Astrocyte of the spinal cord (primary cell): ENCODE measurements at regions not wholly inside any gene's neighbourhood (a gene's known extent, or its start where the extent isn't known, plus 50 kb on each side); places are given as distances from the start of the nearest gene placed in this dataset.

Experiments
- DNase-seq: peaks from one replicate; pipeline ENCODE4 v3.0.0; 2011; ENCODE audit warnings: low read depth, low spot score
- H3K4me3 ChIP-seq: 2 replicates; pipeline ENCODE4 v1.5.1; 2011; ENCODE audit warnings: low read depth, mild to moderate bottlenecking, low read length, moderate library complexity
- CTCF ChIP-seq: IDR thresholded peaks from 2 replicates; pipeline ENCODE4 v1.5.1; 2012; ENCODE audit warnings: low read depth, mild to moderate bottlenecking, low read length, inconsistent platforms
- in situ Hi-C: cut with HindIII; loops from 2 replicates; pipeline ENCODE4 v1.10.0; 2017; ENCODE audit warnings: low sequenced_read_pairs

- no peak for TF ChIP-seq CTCF
- in situ Hi-C loops, result no loop called here
- H3K4me3 ChIP-seq, result no peak overlapping the region
- DNase-seq, result no peak
Measured at GRCh38 chr2:150917961-150918713, 343.5 kb downstream of the RBM43 start.

- H3K4me3 ChIP-seq, result no peak overlapping the region
- no peak for TF ChIP-seq CTCF
- DNase-seq, result peak; percentile 38
- in situ Hi-C loops, result no loop called here
Measured at GRCh38 chr2:150916467-150917396, 344.9 kb downstream of the RBM43 start.

GRCh38 chr2:150911766-150912280, 349.8 kb downstream of the RBM43 start:
- no peak for TF ChIP-seq CTCF
- DNase-seq, result peak; percentile 74
- in situ Hi-C loops, result no loop called here
- H3K4me3 ChIP-seq, result no peak overlapping the region

GRCh38 chr2:150909613-150910012, 352.1 kb downstream of the RBM43 start:
- H3K4me3 ChIP-seq, result no peak overlapping the region
- TF ChIP-seq CTCF, result peak; percentile 13
- no peak for DNase-seq
- in situ Hi-C loops, result no loop called here

GRCh38 chr2:150909090-150909489, 352.6 kb downstream of the RBM43 start:
- no peak overlapping the region for H3K4me3 ChIP-seq
- TF ChIP-seq CTCF, result no peak
- no peak for DNase-seq
- in situ Hi-C loops, result no loop called here

- in situ Hi-C loops, result no loop called here
- H3K4me3 ChIP-seq, result no peak overlapping the region
Measured at GRCh38 chr2:150907466-150907865, 354.2 kb downstream of the RBM43 start.

More at GRCh38 chr2:150907466-150907865, 354.2 kb downstream of the RBM43 start:
- no peak for DNase-seq
- no peak for TF ChIP-seq CTCF
